Hepatocyte (in vitro differentiated cells): ENCODE measurements at regions not wholly inside any gene's neighbourhood (a gene's known extent, or its start where the extent isn't known, plus 50 kb on each side); places are given as distances from the start of the nearest gene placed in this dataset.

Experiments used
- DNase-seq: peaks from one replicate; pipeline ENCODE4 v3.0.0-alpha.2; 2016; ENCODE audit warnings: low spot score
- H2AFZ ChIP-seq: fragments of 200-600 bp; sonication (generic); 2 replicates; pipeline ENCODE4 v1.6.0; 2016; ENCODE audit warnings: antibody characterized with exemption, mild to moderate bottlenecking
- H3K27ac ChIP-seq: fragments of 200-600 bp; sonication (generic); 2 replicates; pipeline ENCODE4 v1.5.1; 2016; ENCODE audit warnings: mild to moderate bottlenecking
- H3K27me3 ChIP-seq: fragments of 200-600 bp; sonication (generic); 2 replicates; pipeline ENCODE4 v1.6.1; 2016
- H3K36me3 ChIP-seq: fragments of 200-600 bp; sonication (generic); replicated peaks from 2 replicates; pipeline ENCODE4 v1.5.1; 2016; ENCODE audit warnings: low read depth; ENCODE audit not compliant: insufficient read depth
- H3K4me1 ChIP-seq: fragments of 200-600 bp; sonication (generic); 2 replicates; pipeline ENCODE4 v1.5.1; 2016; ENCODE audit warnings: mild to moderate bottlenecking, moderate library complexity; ENCODE audit not compliant: insufficient read depth
- H3K4me2 ChIP-seq: fragments of 200-600 bp; sonication (generic); 2 replicates; pipeline ENCODE4 v1.6.0; 2016
- H3K4me3 ChIP-seq: fragments of 200-600 bp; sonication (generic); 2 replicates; pipeline ENCODE4 v1.5.1; 2016; ENCODE audit warnings: mild to moderate bottlenecking
- H3K79me2 ChIP-seq: fragments of 200-600 bp; sonication (generic); 2 replicates; pipeline ENCODE4 v1.6.0; 2017; ENCODE audit warnings: mild to moderate bottlenecking
- H3K9me2 ChIP-seq: fragments of 200-600 bp; sonication (generic); replicated peaks from 2 replicates; pipeline ENCODE4 v1.6.0; 2017; ENCODE audit warnings: mild to moderate bottlenecking; ENCODE audit not compliant: insufficient read depth
- H3K9me3 ChIP-seq: fragments of 200-600 bp; sonication (generic); 2 replicates; pipeline ENCODE4 v1.5.1; 2016; ENCODE audit warnings: low read depth, mild to moderate bottlenecking
- H4K20me1 ChIP-seq: fragments of 200-600 bp; sonication (generic); 2 replicates; pipeline ENCODE4 v1.6.0; 2016; ENCODE audit warnings: mild to moderate bottlenecking; ENCODE audit not compliant: insufficient read depth, poor library complexity, severe bottlenecking
- CTCF ChIP-seq: fragments of 200-600 bp; sonication (generic); IDR thresholded peaks from 2 replicates; pipeline ENCODE4 v1.5.1; 2016; ENCODE audit warnings: antibody characterized with exemption, mild to moderate bottlenecking; ENCODE audit not compliant: poor library complexity
- EZH2 ChIP-seq: fragments of 200-600 bp; sonication (generic); IDR thresholded peaks from 2 replicates; pipeline ENCODE4 v1.6.1; 2016; ENCODE audit warnings: antibody characterized with exemption, mild to moderate bottlenecking, borderline replicate concordance
- EZH2phosphoT487 ChIP-seq: fragments of 200-600 bp; sonication (generic); IDR thresholded peaks from one replicate; pipeline ENCODE4 v1.6.1; 2018; ENCODE audit warnings: antibody characterized with exemption, mild to moderate bottlenecking, low read depth, moderate library complexity; ENCODE audit not compliant: unreplicated experiment, severe bottlenecking
- WGBS: methylation state at CpG from one replicate; pipeline ENCODE4 v1.1.6; 2016; ENCODE audit warnings: low lambda C conversion rate; ENCODE audit errors: missing lambda C conversion rate; 5-methylcytosine and 5-hydroxymethylcytosine counted together

GRCh38 chr10:88209231-88209630 is 345.8 kb downstream of the PTEN start:
- Histone ChIP-seq H3K27ac (no peak overlapping the region), H3K4me3 (no peak overlapping the region), H3K4me1 (peaks cover 15% of the 10 kb centered on the region), H3K27me3 (peaks cover 5% of the 10 kb centered on the region), H4K20me1 (no peaks in the 10 kb centered on the region), H2AFZ (no peak overlapping the region), H3K36me3 (no peaks in the 10 kb centered on the region), H3K9me2 (no peaks in the 10 kb centered on the region), H3K79me2 (no peaks in the 10 kb centered on the region), H3K9me3 (no peaks in the 10 kb centered on the region), H3K4me2 (no peak overlapping the region)
- no peak for DNase-seq
- TF ChIP-seq EZH2 (no peak), EZH2phosphoT487 (no peak), CTCF (no peak)
- WGBS = 99% methylated on average over 4 of the region's 4 CpGs

GRCh38 chr10:88209837-88210561 is 346.6 kb downstream of the PTEN start:
- peak; percentile 93 for TF ChIP-seq EZH2phosphoT487
- no peak for TF ChIP-seq CTCF
- no peak for TF ChIP-seq EZH2
- H3K36me3 ChIP-seq = no peaks in the 10 kb centered on the region
- H3K27ac ChIP-seq = no peak overlapping the region
- no peak for DNase-seq
- no peaks in the 10 kb centered on the region for H3K79me2 ChIP-seq
- H3K9me3 ChIP-seq = no peaks in the 10 kb centered on the region
- no peak overlapping the region for H3K4me2 ChIP-seq
- no peak overlapping the region for H3K4me3 ChIP-seq
- no peaks in the 10 kb centered on the region for H4K20me1 ChIP-seq
- H3K4me1 ChIP-seq = peaks cover 15% of the 10 kb centered on the region
- WGBS = 49% methylated on average over 5 of the region's 5 CpGs
- H2AFZ ChIP-seq = no peak overlapping the region
- H3K27me3 ChIP-seq = peaks cover 5% of the 10 kb centered on the region
- H3K9me2 ChIP-seq = no peaks in the 10 kb centered on the region

GRCh38 chr10:88211230-88211629 is 347.8 kb downstream of the PTEN start:
- H3K27ac ChIP-seq = no peak overlapping the region
- WGBS = 100% methylated on average over 1 of the region's 1 CpG
- H3K4me3 ChIP-seq = no peak overlapping the region

More at GRCh38 chr10:88211230-88211629, 347.8 kb downstream of the PTEN start:
- H3K4me1 ChIP-seq = peaks cover 6% of the 10 kb centered on the region
- no peaks in the 10 kb centered on the region for H3K36me3 ChIP-seq
- DNase-seq = no peak
- H3K9me2 ChIP-seq = no peaks in the 10 kb centered on the region
- no peaks in the 10 kb centered on the region for H4K20me1 ChIP-seq
- TF ChIP-seq EZH2phosphoT487 (no peak), EZH2 (no peak), CTCF (no peak)
- H3K4me2 ChIP-seq = no peak overlapping the region
- no peaks in the 10 kb centered on the region for H3K9me3 ChIP-seq
- H3K27me3 ChIP-seq = peaks cover 5% of the 10 kb centered on the region
- no peaks in the 10 kb centered on the region for H3K79me2 ChIP-seq
- no peak overlapping the region for H2AFZ ChIP-seq
